A673 (cell line): ENCODE measurements at regions not wholly inside any gene's neighbourhood (a gene's known extent, or its start where the extent isn't known, plus 50 kb on each side); places are given as distances from the start of the nearest gene placed in this dataset.

Experiments used
- BruUV-seq: library from RNA; stranded (reverse); fragments of 400-500 nt; replicated peaks from 2 replicates; lab custom pipeline; 2021; lab: Mats Ljungman, UMichigan
- CTCF ChIA-PET: fragments of 300-600 bp; sonication (Branson Sonifier 250); formaldehyde crosslinking; loops from one replicate; lab custom pipeline; 2022; ENCODE audit warnings: antibody characterized with exemption; lab: Charles Lee
- POLR2A ChIA-PET: fragments of 300-600 bp; sonication (Branson Sonifier 250); formaldehyde crosslinking; loops from one replicate; lab custom pipeline; 2022; ENCODE audit warnings: antibody characterized with exemption; ENCODE audit not compliant: low non-redundant PET; lab: Charles Lee
- DNase-seq: peaks from one replicate; pipeline ENCODE4 v3.0.0-alpha.2; 2015; ENCODE audit warnings: low spot score
- H3K27ac ChIP-seq: fragments of 200-600 bp; sonication (generic); 2 replicates; pipeline ENCODE4 v1.5.1; 2016; ENCODE audit warnings: mixed run types, low read depth, mild to moderate bottlenecking, mixed read lengths, antibody characterized with exemption, low read length; ENCODE audit not compliant: poor library complexity, severe bottlenecking
- H3K27me3 ChIP-seq: fragments of 200-600 bp; sonication (generic); replicated peaks from 2 replicates; pipeline ENCODE4 v1.6.1; 2017; ENCODE audit warnings: mixed run types, low read depth, mild to moderate bottlenecking, mixed read lengths, antibody characterized with exemption, low read length; ENCODE audit not compliant: insufficient read depth, poor library complexity
- H3K36me3 ChIP-seq: fragments of 200-600 bp; sonication (generic); 2 replicates; pipeline ENCODE4 v1.6.1; 2016; ENCODE audit warnings: mixed run types, mild to moderate bottlenecking, mixed read lengths, antibody characterized with exemption, low read length; ENCODE audit not compliant: insufficient read depth, poor library complexity, severe bottlenecking
- H3K4me1 ChIP-seq: fragments of 200-600 bp; sonication (generic); 2 replicates; pipeline ENCODE4 v1.6.1; 2017; ENCODE audit warnings: mixed run types, mild to moderate bottlenecking, mixed read lengths, antibody characterized with exemption, low read length; ENCODE audit not compliant: insufficient read depth, poor library complexity, severe bottlenecking
- H3K4me3 ChIP-seq: fragments of 200-600 bp; sonication (generic); 2 replicates; pipeline ENCODE4 v1.5.1; 2016; ENCODE audit warnings: low read depth, mixed run types, mild to moderate bottlenecking, mixed read lengths, low read length; ENCODE audit not compliant: poor library complexity, severe bottlenecking
- H3K9me3 ChIP-seq: fragments of 200-600 bp; sonication (generic); 2 replicates; pipeline ENCODE4 v1.6.1; 2016; ENCODE audit warnings: mixed run types, low read depth, mild to moderate bottlenecking, mixed read lengths, antibody characterized with exemption, low read length; ENCODE audit not compliant: poor library complexity, severe bottlenecking
- CTCF ChIP-seq: fragments of 300-800, 200-600 bp; sonication (generic); conservative IDR thresholded peaks from 2 replicates; pipeline ENCODE4 v1.5.1; 2017; ENCODE audit warnings: low read depth, mild to moderate bottlenecking, antibody characterized with exemption, low read length, moderate library complexity, mixed read lengths
- EZH2 ChIP-seq: fragments of 200-600 bp; sonication (generic); IDR thresholded peaks from 2 replicates; pipeline ENCODE4 v1.6.1; 2017; ENCODE audit warnings: borderline replicate concordance, low read depth, mild to moderate bottlenecking, mixed read lengths, antibody characterized with exemption, low read length; ENCODE audit not compliant: poor library complexity, severe bottlenecking
- intact Hi-C: fragments of 100-400 bp; cut with micrococcal nuclease; formaldehyde crosslinking; loops from one replicate; pipeline ENCODE4 v1.10.0; 2022; ENCODE audit not compliant: unreplicated experiment

- CTCF ChIA-PET: no interaction called here
- intact Hi-C loops: no loop called here
- no peak overlapping the region for H3K4me3 ChIP-seq
- no peak for TF ChIP-seq CTCF
- TF ChIP-seq EZH2: no peak
- H3K4me1 ChIP-seq: no peaks in the 10 kb centered on the region
- H3K27ac ChIP-seq: no peak overlapping the region
- no peaks in the 10 kb centered on the region for H3K36me3 ChIP-seq
- no TSS peak for BruUV-seq
- H3K9me3 ChIP-seq: no peaks in the 10 kb centered on the region
- DNase-seq: no peak
- no peaks in the 10 kb centered on the region for H3K27me3 ChIP-seq
- POLR2A ChIA-PET: no interaction called here
Measured at GRCh38 chr6:113423956-113424355, 433.2 kb upstream of the MARCKS start.

- no peak for DNase-seq
- Histone ChIP-seq H3K27me3 (no peaks in the 10 kb centered on the region), H3K4me1 (no peaks in the 10 kb centered on the region), H3K4me3 (no peak overlapping the region), H3K9me3 (no peaks in the 10 kb centered on the region), H3K36me3 (no peaks in the 10 kb centered on the region), H3K27ac (no peak overlapping the region)
- CTCF ChIA-PET: no interaction called here
- intact Hi-C loops: no loop called here
- BruUV-seq: no TSS peak
- POLR2A ChIA-PET: no interaction called here
- TF ChIP-seq EZH2: no peak
- no peak for TF ChIP-seq CTCF
Measured at GRCh38 chr6:113425977-113426660, 431.0 kb upstream of the MARCKS start.

- ChIA-PET POLR2A (no interaction called here), CTCF (no interaction called here)
- intact Hi-C loops: no loop called here
Measured at GRCh38 chr6:113427617-113428016, 429.5 kb upstream of the MARCKS start.

More at GRCh38 chr6:113427617-113428016, 429.5 kb upstream of the MARCKS start:
- Histone ChIP-seq H3K27ac (no peak overlapping the region), H3K27me3 (no peaks in the 10 kb centered on the region), H3K4me1 (no peaks in the 10 kb centered on the region), H3K9me3 (no peaks in the 10 kb centered on the region), H3K36me3 (no peaks in the 10 kb centered on the region), H3K4me3 (no peak overlapping the region)
- DNase-seq: no peak
- no TSS peak for BruUV-seq
- TF ChIP-seq EZH2: no peak
- no peak for TF ChIP-seq CTCF
